ENCODE measurements at regions not wholly inside any gene's neighbourhood (a gene's known extent, or its start where the extent isn't known, plus 50 kb on each side); places are given as distances from the start of the nearest gene placed in this dataset.

GRCh38 chr6:27053738-27054137 lies 193.8 kb upstream of the PRSS16 start:
- no peak for DNase-seq

- DNase-seq: no peak
Measured at GRCh38 chr6:27056615-27057014, 190.9 kb upstream of the PRSS16 start.

GRCh38 chr6:27059621-27060425 lies 187.7 kb upstream of the PRSS16 start:
- no peak for DNase-seq

- DNase-seq: no peak
Measured at GRCh38 chr6:27061235-27061993, 186.1 kb upstream of the PRSS16 start.

- DNase-seq: no peak
Measured at GRCh38 chr6:27062755-27063154, 184.7 kb upstream of the PRSS16 start.

- no peak for DNase-seq
Measured at GRCh38 chr6:27065183-27065582, 182.3 kb upstream of the PRSS16 start.

GRCh38 chr6:27066381-27066780 lies 181.1 kb upstream of the PRSS16 start:
- no peak for DNase-seq

GRCh38 chr6:27066802-27067201 lies 180.7 kb upstream of the PRSS16 start:
- no peak for DNase-seq

- no peak for DNase-seq
Measured at GRCh38 chr6:27073441-27073840, 174.1 kb upstream of the PRSS16 start.

GRCh38 chr6:27076116-27076515 lies 171.4 kb upstream of the PRSS16 start:
- no peak for DNase-seq

GRCh38 chr6:27078734-27079357 lies 168.7 kb upstream of the PRSS16 start:
- no peak for DNase-seq

- no peak for DNase-seq
Measured at GRCh38 chr6:27081188-27081587, 166.3 kb upstream of the PRSS16 start.

GRCh38 chr6:27081931-27082330 lies 165.6 kb upstream of the PRSS16 start:
- no peak for DNase-seq

- DNase-seq: no peak
Measured at GRCh38 chr6:27088068-27088467, 159.4 kb upstream of the PRSS16 start.

GRCh38 chr6:27091661-27092315 lies 155.7 kb upstream of the PRSS16 start:
- no peak for DNase-seq

- no peak for DNase-seq
Measured at GRCh38 chr6:27092316-27092692, 155.2 kb upstream of the PRSS16 start.

GRCh38 chr6:27095914-27096313 lies 151.6 kb upstream of the PRSS16 start:
- DNase-seq: no peak

- no peak for DNase-seq
Measured at GRCh38 chr6:27096834-27097511, 150.5 kb upstream of the PRSS16 start.

- no peak for DNase-seq
Measured at GRCh38 chr6:27098956-27099355, 148.5 kb upstream of the PRSS16 start.

- DNase-seq: no peak
Measured at GRCh38 chr6:27100921-27101320, 146.6 kb upstream of the PRSS16 start.

GRCh38 chr6:27101824-27102223 lies 145.7 kb upstream of the PRSS16 start:
- no peak for DNase-seq

GRCh38 chr6:27106382-27106781 lies 141.1 kb upstream of the PRSS16 start:
- no peak for DNase-seq

- no peak for DNase-seq
Measured at GRCh38 chr6:27111743-27112142, 135.8 kb upstream of the PRSS16 start.
